H54 (cell line): ENCODE measurements at regions not wholly inside any gene's neighbourhood (a gene's known extent, or its start where the extent isn't known, plus 50 kb on each side); places are given as distances from the start of the nearest gene placed in this dataset.
A peak's percentile ranks its signal among the peaks of the same experiment; 100 is the strongest.

ENCODE experiments used
- DNase-seq: peaks from one replicate; pipeline ENCODE4 v3.0.0; 2011; ENCODE audit warnings: low spot score, mixed read lengths; ENCODE audit not compliant: insufficient read length
- FAIRE-seq: peaks from 3 replicates; lab custom pipeline; 2011; peaks lifted over from hg19 to GRCh38; lab: Jason Lieb, UNC
- POLR2A ChIP-seq: IDR thresholded peaks from 2 replicates; pipeline ENCODE4 v1.6.1; 2011; ENCODE audit warnings: low read depth, mild to moderate bottlenecking, low read length

DNA sequence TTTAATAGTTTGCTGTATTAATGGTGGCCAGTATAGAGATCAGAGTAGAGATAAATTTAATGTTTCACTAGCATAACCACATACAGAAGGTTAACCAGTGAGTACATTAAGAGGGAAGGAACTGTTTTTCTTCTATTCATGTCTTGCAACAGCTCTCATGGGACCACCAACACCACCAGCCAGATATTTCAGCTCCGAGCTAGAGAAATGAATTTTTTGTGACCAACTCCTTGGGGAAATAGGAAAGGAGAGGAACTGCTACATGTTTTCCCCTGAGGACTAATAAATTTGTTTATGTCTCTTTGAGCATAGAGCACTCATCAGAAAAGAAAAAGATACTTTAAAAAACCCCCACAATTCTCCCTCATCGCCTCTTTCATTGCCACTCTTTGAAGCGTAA is 247.5 kb downstream of the MBNL1 start:
- no peak for FAIRE-seq
- TF ChIP-seq POLR2A, result no peak
- DNase-seq, result no peak

GRCh38 chr3:152517502-152517901 is 248.8 kb downstream of the MBNL1 start:
- no peak for TF ChIP-seq POLR2A
- DNase-seq, result no peak
- FAIRE-seq, result no peak

GRCh38 chr3:152518346-152518745 is 249.6 kb downstream of the MBNL1 start:
- FAIRE-seq, result no peak
- DNase-seq, result no peak
- no peak for TF ChIP-seq POLR2A

DNA sequence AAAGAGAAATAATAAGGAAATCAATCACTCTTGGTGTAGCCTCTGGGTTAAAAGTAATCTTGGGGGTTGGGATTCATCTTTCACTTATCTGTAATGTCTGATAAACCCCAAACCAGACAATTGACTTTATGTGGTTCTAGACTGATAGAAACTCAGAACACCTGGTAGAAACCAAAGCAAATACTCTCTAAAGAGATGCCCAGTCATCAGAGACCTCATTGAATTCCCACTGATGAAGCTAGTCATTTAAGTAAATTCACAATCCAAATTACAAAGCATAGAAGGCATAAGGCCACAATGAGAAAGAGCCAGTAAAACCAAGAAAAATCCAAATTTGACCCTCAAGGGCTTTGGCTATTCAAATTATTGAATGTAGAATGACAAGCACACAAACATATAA is 250.6 kb downstream of the MBNL1 start:
- FAIRE-seq (no peak), DNase-seq (no peak)
- TF ChIP-seq POLR2A, result no peak

- FAIRE-seq, result no peak
- no peak for DNase-seq
- TF ChIP-seq POLR2A, result no peak
Measured at GRCh38 chr3:152522036-152522435, 253.3 kb downstream of the MBNL1 start.

DNA sequence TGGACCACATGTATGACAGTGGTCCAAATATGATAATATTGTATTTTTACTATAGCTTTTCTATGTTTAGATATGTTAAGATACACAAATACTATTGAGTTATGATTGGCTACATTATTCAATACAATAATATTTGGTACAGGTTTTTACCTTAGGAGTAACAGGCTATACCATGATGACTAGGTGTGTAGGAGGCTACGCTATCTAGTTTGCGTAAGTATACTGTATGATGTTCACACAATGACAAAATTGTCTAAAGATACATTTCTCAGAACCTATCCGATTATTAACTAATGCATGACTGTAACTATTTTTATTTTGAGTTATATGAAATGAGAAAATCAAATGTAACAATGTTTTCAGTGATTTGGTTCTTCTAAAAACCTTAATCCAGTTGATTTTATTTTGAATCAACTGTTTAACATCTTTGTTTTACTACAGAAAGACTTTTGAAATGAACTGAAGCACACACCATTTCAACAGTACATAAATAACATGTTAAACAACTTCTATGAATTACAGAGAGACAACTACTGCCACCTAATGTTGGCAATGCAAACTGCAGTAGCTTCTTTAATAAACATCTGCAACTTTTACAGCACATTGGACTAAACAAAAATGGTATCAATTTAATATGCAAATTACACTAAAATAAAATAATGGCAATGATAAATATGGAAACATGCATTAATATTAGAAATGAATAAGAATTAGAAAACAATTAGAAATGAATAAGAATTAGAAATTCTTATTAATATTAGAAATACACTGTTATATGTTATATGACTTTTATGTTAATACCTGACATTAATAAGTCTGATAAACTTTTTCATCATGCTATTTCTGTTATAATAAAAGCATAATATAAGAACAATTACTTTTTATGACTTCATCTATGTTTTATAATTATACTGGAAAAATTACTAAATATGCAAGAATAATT is 255.7 kb downstream of the MBNL1 start:
- DNase-seq, result no peak
- TF ChIP-seq POLR2A, result no peak

GRCh38 chr3:152531717-152532116 is 263.0 kb downstream of the MBNL1 start:
- FAIRE-seq (no peak), DNase-seq (no peak)
- no peak for TF ChIP-seq POLR2A

More for the DNA sequence above, 255.7 kb downstream of the MBNL1 start:
- peak; percentile 90 for FAIRE-seq

- no peak for FAIRE-seq
Measured at GRCh38 chr3:152538518-152538917, 269.8 kb downstream of the MBNL1 start.

DNA sequence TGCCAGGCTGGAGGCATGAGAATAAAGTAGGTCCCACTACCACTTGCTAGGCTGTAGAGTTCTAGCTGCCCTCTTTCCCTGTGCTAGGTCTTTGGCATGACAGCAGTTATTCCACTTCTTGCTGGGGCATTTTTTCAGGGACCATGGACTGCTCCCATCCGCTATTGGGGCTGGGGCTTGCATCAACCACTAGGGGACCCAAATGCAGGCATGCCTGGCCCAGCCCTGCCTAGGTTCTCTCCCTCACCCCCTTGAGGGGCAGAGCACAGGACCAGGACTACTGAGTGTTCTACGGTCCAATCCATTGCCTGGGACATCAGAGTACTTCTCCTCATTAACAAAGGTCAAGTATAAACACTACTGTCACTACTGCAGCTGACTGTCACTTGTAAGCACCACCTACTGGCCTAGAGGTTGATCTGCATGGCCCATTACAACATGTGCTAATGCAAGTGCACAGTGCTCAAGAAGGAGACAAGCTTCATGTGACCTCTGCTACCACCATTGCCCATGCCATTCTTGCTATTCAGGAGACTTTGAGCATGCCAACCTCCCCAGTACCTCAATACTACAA is 270.5 kb downstream of the MBNL1 start:
- FAIRE-seq (no peak), DNase-seq (no peak)
- no peak for TF ChIP-seq POLR2A

More at GRCh38 chr3:152538518-152538917, 269.8 kb downstream of the MBNL1 start:
- TF ChIP-seq POLR2A, result no peak
- no peak for DNase-seq

GRCh38 chr3:152540120-152540519 is 271.4 kb downstream of the MBNL1 start:
- no peak for DNase-seq
- TF ChIP-seq POLR2A, result no peak
- no peak for FAIRE-seq

GRCh38 chr3:152547153-152547552 is 278.4 kb downstream of the MBNL1 start:
- no peak for DNase-seq
- TF ChIP-seq POLR2A, result no peak
- FAIRE-seq, result no peak

- no peak for TF ChIP-seq POLR2A
- no peak for FAIRE-seq
- no peak for DNase-seq
Measured at GRCh38 chr3:152549263-152549662, 280.5 kb downstream of the MBNL1 start.

GRCh38 chr3:152550284-152550683 is 281.6 kb downstream of the MBNL1 start:
- TF ChIP-seq POLR2A, result no peak
- no peak for DNase-seq
- FAIRE-seq, result no peak

DNA sequence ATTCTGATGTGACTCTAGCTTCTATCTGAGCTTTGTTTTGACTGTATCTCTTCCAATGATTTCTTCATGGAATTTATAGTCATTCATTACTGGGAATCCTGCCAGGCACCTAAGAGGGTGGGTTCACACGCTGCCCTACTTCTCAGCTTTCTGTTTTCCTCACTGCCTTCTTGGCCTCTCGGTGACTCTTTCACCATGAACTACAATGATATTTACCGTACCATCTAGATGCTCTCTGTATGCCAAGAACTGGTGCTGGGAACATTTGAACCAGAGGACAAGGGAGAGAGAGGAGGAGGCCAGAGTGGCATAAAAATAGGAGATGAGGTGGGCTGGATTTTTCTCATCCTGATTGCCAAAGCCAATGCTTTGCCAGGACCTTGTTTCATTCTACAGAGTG is 280.0 kb upstream of the P2RY1 start:
- TF ChIP-seq POLR2A, result no peak
- FAIRE-seq, result no peak
- DNase-seq, result no peak
